ENCODE measurements at regions not wholly inside any gene's neighbourhood (a gene's known extent, or its start where the extent isn't known, plus 50 kb on each side); places are given as distances from the start of the nearest gene placed in this dataset.
A peak's percentile ranks its signal among the peaks of the same experiment; 100 is the strongest.

- no peak for DNase-seq (ENCODE audit: low read depth, low spot score)
Measured at GRCh38 chr6:25180630-25181349, 98.4 kb upstream of the CARMIL1 start.

GRCh38 chr6:25181350-25181724 lies 97.8 kb upstream of the CARMIL1 start:
- no peak for DNase-seq (ENCODE audit: low read depth, low spot score)

DNA sequence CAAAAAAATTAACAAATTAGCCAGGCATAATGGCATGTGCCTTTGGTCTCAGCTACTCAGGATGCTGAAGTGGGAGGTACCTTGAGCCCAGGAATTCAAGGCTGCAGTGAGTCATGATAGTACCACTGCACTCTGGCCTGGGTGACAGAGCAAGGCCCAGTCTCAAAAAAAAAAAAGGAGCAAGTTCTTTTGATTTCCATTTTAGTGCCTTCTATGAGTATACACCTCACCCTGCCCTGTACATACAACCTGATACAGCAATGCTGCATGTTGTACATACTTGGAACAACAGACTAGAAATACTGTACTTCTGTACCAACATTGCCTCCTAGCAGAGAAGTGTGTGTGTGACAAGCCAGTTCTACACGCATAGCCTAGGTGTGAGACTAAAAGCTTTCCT lies 97.3 kb upstream of the CARMIL1 start:
- DNase-seq (ENCODE audit: low read depth, low spot score) = no peak

GRCh38 chr6:25186919-25187318 lies 92.3 kb upstream of the CARMIL1 start:
- DNase-seq (ENCODE audit: low read depth, low spot score) = no peak

GRCh38 chr6:25188232-25188631 lies 90.9 kb upstream of the CARMIL1 start:
- no peak for DNase-seq (ENCODE audit: low read depth, low spot score)

GRCh38 chr6:25192590-25193459 lies 86.3 kb upstream of the CARMIL1 start:
- DNase-seq (ENCODE audit: low read depth, low spot score) = no peak

DNA sequence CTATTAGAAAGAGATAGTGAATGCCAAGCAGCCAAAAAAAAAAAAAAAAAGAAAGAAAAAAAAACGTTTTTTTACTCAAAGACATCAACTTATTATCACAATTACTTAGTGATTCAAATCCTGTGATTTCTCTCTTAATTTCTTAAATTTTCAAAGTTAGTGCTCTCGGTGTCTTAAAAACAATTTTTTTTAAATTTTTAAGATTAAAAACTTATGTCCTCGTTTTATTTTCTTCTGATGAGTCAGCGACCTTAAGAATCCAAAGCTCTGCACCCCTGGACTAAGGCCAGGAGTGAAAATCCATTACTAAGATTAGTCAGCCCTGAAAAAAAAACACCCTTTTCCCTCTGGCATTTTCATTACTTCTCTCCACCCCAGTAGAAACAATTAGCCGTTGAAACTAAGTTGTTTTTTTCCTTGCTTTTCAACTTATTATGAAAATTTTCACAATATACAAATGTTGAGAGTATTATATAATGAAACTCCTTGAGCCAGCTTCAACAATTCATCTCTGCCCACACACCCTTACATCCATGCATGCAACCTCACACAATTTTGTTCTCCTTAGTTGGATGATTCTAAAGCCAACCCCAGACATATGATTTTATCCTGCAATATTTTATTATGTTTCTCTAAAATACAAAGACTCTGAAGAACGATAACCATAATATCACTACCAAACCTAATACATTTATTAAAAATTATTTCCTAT lies 85.6 kb upstream of the CARMIL1 start:
- DNase-seq (ENCODE audit: low read depth, low spot score) = no peak

GRCh38 chr6:25194172-25194678 lies 84.9 kb upstream of the CARMIL1 start:
- no peak for DNase-seq (ENCODE audit: low read depth, low spot score)

GRCh38 chr6:25196464-25196863 lies 82.7 kb upstream of the CARMIL1 start:
- no peak for DNase-seq (ENCODE audit: low read depth, low spot score)

DNA sequence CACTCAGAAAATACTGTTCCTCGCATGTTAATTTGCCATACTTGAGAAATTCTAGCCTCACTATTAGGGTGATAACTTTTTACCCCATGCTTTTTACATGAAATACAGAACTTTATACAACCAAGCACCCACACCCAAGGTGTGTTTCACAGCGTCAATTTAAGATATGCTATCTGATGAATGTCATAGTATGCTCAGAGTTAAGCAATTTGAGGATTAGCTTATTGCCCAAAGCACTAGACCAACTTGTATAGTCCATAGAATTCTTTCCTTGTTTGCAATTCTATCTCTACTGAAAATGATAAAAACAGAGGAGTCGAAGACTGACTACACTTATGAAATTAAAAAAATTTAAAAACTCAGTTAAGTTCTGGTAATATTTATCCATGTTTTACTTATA lies 82.1 kb upstream of the CARMIL1 start:
- no peak for DNase-seq (ENCODE audit: low read depth, low spot score)

GRCh38 chr6:25199544-25199943 lies 79.6 kb upstream of the CARMIL1 start:
- no peak for DNase-seq (ENCODE audit: low read depth, low spot score)

- DNase-seq (ENCODE audit: low read depth, low spot score) = no peak
Measured at GRCh38 chr6:25202504-25202903, 76.7 kb upstream of the CARMIL1 start.

DNA sequence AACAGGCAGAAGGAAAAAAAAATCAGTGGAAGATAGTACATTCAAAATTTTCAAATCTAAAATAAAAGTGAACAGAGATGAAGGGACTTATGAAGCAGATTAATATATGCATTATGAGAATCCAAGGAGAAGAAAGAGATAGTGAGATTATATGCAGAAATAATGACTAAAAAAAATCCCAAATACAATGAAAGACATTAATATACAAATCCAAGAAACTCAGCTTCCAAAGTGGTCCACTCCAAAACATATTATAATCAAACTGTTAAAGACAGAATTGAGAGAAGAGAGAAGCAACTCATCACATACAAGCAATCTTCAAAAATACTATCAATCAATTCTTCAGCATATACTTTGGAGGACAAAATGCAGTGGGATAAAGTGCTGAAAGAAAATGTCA lies 73.5 kb upstream of the CARMIL1 start:
- no peak for DNase-seq (ENCODE audit: low read depth, low spot score)

- peak; percentile 33 for DNase-seq (ENCODE audit: low read depth, low spot score)
Measured at GRCh38 chr6:25207453-25208155, 71.6 kb upstream of the CARMIL1 start.

DNA sequence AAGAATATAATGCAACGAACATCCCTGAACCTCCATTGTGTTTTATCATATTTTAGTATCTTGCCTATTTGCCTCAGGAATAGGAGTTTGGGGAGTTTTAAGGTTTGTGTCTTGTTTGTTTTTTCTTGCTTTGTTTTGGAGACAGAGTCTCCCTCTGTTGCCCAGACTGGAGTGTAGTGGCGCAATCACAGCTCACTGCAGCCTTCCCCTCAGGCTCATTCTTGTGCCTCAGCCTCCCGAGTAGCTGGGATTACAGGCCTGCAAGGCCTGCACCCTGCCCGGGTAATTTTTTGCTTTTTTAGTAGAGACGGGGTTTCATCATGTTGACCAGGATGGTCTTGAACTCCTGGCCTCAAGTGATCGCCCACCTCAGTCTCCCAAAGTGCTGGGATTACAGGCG lies 63.3 kb upstream of the CARMIL1 start:
- peak; percentile 47 for DNase-seq (ENCODE audit: low read depth, low spot score)

DNA sequence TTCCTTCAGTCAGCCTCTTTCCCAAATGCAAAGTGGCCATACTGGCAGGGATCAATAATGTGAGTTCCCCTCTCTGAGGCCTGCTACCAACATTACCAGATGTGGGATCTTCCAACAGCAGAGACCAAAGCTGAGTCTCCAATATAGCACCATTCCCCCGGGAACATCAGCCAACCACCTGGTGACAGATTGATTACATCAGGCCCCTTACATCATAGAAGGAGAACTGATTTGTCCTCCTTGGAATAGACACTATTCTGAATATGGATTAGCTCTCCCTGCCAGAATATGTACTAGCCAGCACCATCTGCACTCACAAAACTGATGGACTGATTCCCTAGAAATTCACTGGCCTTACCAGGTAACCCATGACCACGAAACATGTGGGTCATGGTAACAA lies 61.9 kb upstream of the CARMIL1 start:
- DNase-seq (ENCODE audit: low read depth, low spot score) = no peak

GRCh38 chr6:25217829-25218228 lies 61.3 kb upstream of the CARMIL1 start:
- no peak for DNase-seq (ENCODE audit: low read depth, low spot score)

GRCh38 chr6:25218346-25218745 lies 60.8 kb upstream of the CARMIL1 start:
- DNase-seq (ENCODE audit: low read depth, low spot score) = peak; percentile 40

GRCh38 chr6:25219216-25219916 lies 59.8 kb upstream of the CARMIL1 start:
- DNase-seq (ENCODE audit: low read depth, low spot score) = no peak

GRCh38 chr6:25219917-25220278 lies 59.3 kb upstream of the CARMIL1 start:
- DNase-seq (ENCODE audit: low read depth, low spot score) = no peak

GRCh38 chr6:25220857-25221256 lies 58.3 kb upstream of the CARMIL1 start:
- DNase-seq (ENCODE audit: low read depth, low spot score) = no peak
